IMR-90 (cell line): ENCODE measurements at regions not wholly inside any gene's neighbourhood (a gene's known extent, or its start where the extent isn't known, plus 50 kb on each side); places are given as distances from the start of the nearest gene placed in this dataset.

ENCODE experiments used
- ATAC-seq: fragments of 200-7000 bp; cut with Tn5 transposase; 2 replicates; pipeline ENCODE4 v1.9.1; 2020; ENCODE audit warnings: low read depth, mild to moderate bottlenecking, moderate library complexity
- BruUV-seq: library from RNA; stranded (reverse); fragments of 400-500 nt; replicated peaks from 2 replicates; lab custom pipeline; 2021; lab: Mats Ljungman, UMichigan
- CTCF ChIA-PET: fragments of 300-600 bp; formaldehyde crosslinking; extraction: SDS; loops from one replicate; lab custom pipeline; 2021; ENCODE audit warnings: antibody characterized with exemption; lab: Yijun Ruan, JAX
- POLR2A ChIA-PET: fragments of 300-600 bp; sonication (Branson Sonifier 250); formaldehyde crosslinking; loops from one replicate; lab custom pipeline; 2022; ENCODE audit warnings: antibody characterized with exemption; ENCODE audit not compliant: unreplicated experiment; lab: Charles Lee
- DNase-seq: peaks from one replicate; pipeline ENCODE4 v3.0.0; 2013
- H2AFZ ChIP-seq: replicated peaks from 2 replicates; pipeline ENCODE3; 2013; ENCODE audit warnings: low read length, mild to moderate bottlenecking; ENCODE audit not compliant: poor library complexity
- H2AK5ac ChIP-seq: 2 replicates; pipeline ENCODE4 v1.6.1; 2013; ENCODE audit warnings: low read depth, low read length, inconsistent platforms
- H2AK9ac ChIP-seq: replicated peaks from 2 replicates; pipeline ENCODE3; 2013; ENCODE audit warnings: mild to moderate bottlenecking, low read depth, low read length, moderate library complexity; ENCODE audit not compliant: poor library complexity
- H2BK120ac ChIP-seq: 2 replicates; pipeline ENCODE4 v1.6.1; 2013; ENCODE audit warnings: low read depth, low read length, inconsistent platforms
- H2BK15ac ChIP-seq: 3 replicates; pipeline ENCODE4 v1.6.1; 2013; ENCODE audit warnings: low read depth, low read length, inconsistent platforms
- H2BK20ac ChIP-seq: 2 replicates; pipeline ENCODE4 v1.6.1; 2013; ENCODE audit warnings: low read depth, mild to moderate bottlenecking, inconsistent platforms, low read length, moderate library complexity
- H2BK5ac ChIP-seq: 2 replicates; pipeline ENCODE4 v1.6.1; 2013; ENCODE audit warnings: mild to moderate bottlenecking, low read depth, low read length, inconsistent platforms; ENCODE audit not compliant: poor library complexity, severe bottlenecking
- H3K14ac ChIP-seq: replicated peaks from 2 replicates; pipeline ENCODE4 v1.6.1; 2013; ENCODE audit warnings: low read depth, low read length, inconsistent platforms
- H3K18ac ChIP-seq: 2 replicates; pipeline ENCODE4 v1.6.1; 2013; ENCODE audit warnings: low read depth, low read length, control low read depth
- H3K23ac ChIP-seq: 2 replicates; pipeline ENCODE4 v1.6.1; 2013; ENCODE audit warnings: low read depth, low read length, inconsistent platforms
- H3K27ac ChIP-seq: 2 replicates; pipeline ENCODE4 v1.5.1; 2013; ENCODE audit warnings: mild to moderate bottlenecking, control low read depth, low read length; ENCODE audit not compliant: insufficient read depth
- H3K27me3 ChIP-seq: 2 replicates; pipeline ENCODE4 v1.6.1; 2013; ENCODE audit warnings: low read length; ENCODE audit not compliant: control insufficient read depth, insufficient read depth
- H3K36me3 ChIP-seq: 2 replicates; pipeline ENCODE4 v1.6.1; 2013; ENCODE audit warnings: low read length, mixed read lengths; ENCODE audit not compliant: control insufficient read depth, insufficient read depth
- H3K4ac ChIP-seq: 2 replicates; pipeline ENCODE4 v1.6.1; 2013; ENCODE audit warnings: low read depth, low read length, inconsistent platforms
- H3K4me1 ChIP-seq: 2 replicates; pipeline ENCODE4 v1.6.1; 2013; ENCODE audit warnings: low read length, mixed read lengths; ENCODE audit not compliant: control insufficient read depth, insufficient read depth
- H3K4me2 ChIP-seq: 2 replicates; pipeline ENCODE4 v1.6.1; 2013; ENCODE audit warnings: low read depth, mild to moderate bottlenecking, control low read depth, low read length, moderate library complexity
- H3K4me3 ChIP-seq: 2 replicates; pipeline ENCODE4 v1.5.1; 2013; ENCODE audit warnings: low read depth, mild to moderate bottlenecking, control low read depth, low read length, moderate library complexity; ENCODE audit not compliant: insufficient read depth
- H3K56ac ChIP-seq: 2 replicates; pipeline ENCODE4 v1.6.1; 2013; ENCODE audit warnings: low read length, inconsistent platforms; ENCODE audit not compliant: insufficient read depth; ENCODE audit errors: extremely low read depth
- H3K79me1 ChIP-seq, 2 experiments: 2 replicates each; pipeline ENCODE4 v1.6.1; 2013; ENCODE audit warnings: low read length in 2 of 2, inconsistent platforms in 1 of 2, low read depth in 1 of 2
- H3K9ac ChIP-seq: 2 replicates; pipeline ENCODE4 v1.6.1; 2013; ENCODE audit warnings: low read depth, low read length, control low read depth
- H3K9me1 ChIP-seq: 2 replicates; pipeline ENCODE4 v1.6.1; 2013; ENCODE audit warnings: low read length, inconsistent platforms; ENCODE audit not compliant: insufficient read depth
- H3K9me3 ChIP-seq: 2 replicates; pipeline ENCODE4 v1.6.1; 2013; ENCODE audit warnings: low read length; ENCODE audit not compliant: control insufficient read depth, insufficient read depth
- H4K20me1 ChIP-seq: 2 replicates; pipeline ENCODE4 v1.6.1; 2013; ENCODE audit warnings: low read length, inconsistent platforms; ENCODE audit not compliant: insufficient read depth
- H4K5ac ChIP-seq: 2 replicates; pipeline ENCODE4 v1.6.1; 2013; ENCODE audit warnings: mild to moderate bottlenecking, low read depth, low read length, control low read depth
- H4K8ac ChIP-seq, 2 experiments: 2 replicates each; pipeline ENCODE4 v1.6.1; 2013; ENCODE audit warnings: low read depth in 2 of 2, low read length in 2 of 2, control low read depth in 1 of 2, inconsistent platforms in 1 of 2
- H4K91ac ChIP-seq: 2 replicates; pipeline ENCODE4 v1.6.1; 2013; ENCODE audit warnings: low read depth, low read length, inconsistent platforms; ENCODE audit not compliant: insufficient read depth
- BHLHE40 ChIP-seq: fragments of 150-350 bp; IDR thresholded peaks from 2 replicates; pipeline ENCODE4 v1.6.1; 2016; ENCODE audit warnings: mild to moderate bottlenecking, low read depth, low read length
- CEBPB ChIP-seq: IDR thresholded peaks from 2 replicates; pipeline ENCODE4 v1.6.1; 2012; ENCODE audit warnings: low read depth, low read length, improper control_type of control experiment
- CHD1 ChIP-seq: IDR thresholded peaks from 2 replicates; pipeline ENCODE4 v1.6.1; 2012; ENCODE audit warnings: low read depth, low read length, improper control_type of control experiment
- CTCF ChIP-seq: conservative IDR thresholded peaks from 2 replicates; pipeline ENCODE4 v1.5.1; 2012; ENCODE audit warnings: mild to moderate bottlenecking, low read depth, low read length, improper control_type of control experiment
- ELK1 ChIP-seq: fragments of 150-350 bp; IDR thresholded peaks from 2 replicates; pipeline ENCODE4 v1.6.1; 2016; ENCODE audit warnings: low read depth, mild to moderate bottlenecking, low read length, moderate library complexity, borderline replicate concordance
- FOS ChIP-seq: fragments of 150-350 bp; IDR thresholded peaks from 2 replicates; pipeline ENCODE4 v1.6.1; 2016; ENCODE audit warnings: low read depth, low read length
- MAFK ChIP-seq: IDR thresholded peaks from 2 replicates; pipeline ENCODE4 v1.6.1; 2012; ENCODE audit warnings: low read depth, low read length, improper control_type of control experiment
- MAZ ChIP-seq: IDR thresholded peaks from 2 replicates; pipeline ENCODE4 v1.6.1; 2012; ENCODE audit warnings: low read depth, mild to moderate bottlenecking, low read length, improper control_type of control experiment, moderate library complexity, borderline replicate concordance
- MXI1 ChIP-seq: IDR thresholded peaks from 2 replicates; pipeline ENCODE4 v1.6.1; 2012; ENCODE audit warnings: low read depth, mild to moderate bottlenecking, low read length, moderate library complexity, borderline replicate concordance
- NFE2L2 ChIP-seq: fragments of 150-350 bp; IDR thresholded peaks from 2 replicates; pipeline ENCODE4 v1.6.1; 2016; ENCODE audit warnings: low read depth, mild to moderate bottlenecking, low read length
- POLR2A ChIP-seq: IDR thresholded peaks from 2 replicates; pipeline ENCODE4 v1.6.1; 2012; ENCODE audit warnings: mild to moderate bottlenecking, low read depth, low read length
- RAD21 ChIP-seq: IDR thresholded peaks from 2 replicates; pipeline ENCODE4 v1.6.1; 2012; ENCODE audit warnings: low read length, improper control_type of control experiment
- RCOR1 ChIP-seq: IDR thresholded peaks from 2 replicates; pipeline ENCODE4 v1.6.1; 2012; ENCODE audit warnings: mild to moderate bottlenecking, low read length, improper control_type of control experiment; ENCODE audit not compliant: insufficient replicate concordance
- RFX5 ChIP-seq: IDR thresholded peaks from 2 replicates; pipeline ENCODE4 v1.8.0; 2012; ENCODE audit warnings: low read depth, mild to moderate bottlenecking, low read length, moderate library complexity
- SMC3 ChIP-seq: fragments of 150-350 bp; IDR thresholded peaks from 2 replicates; pipeline ENCODE4 v1.6.1; 2016; ENCODE audit warnings: low read depth, mild to moderate bottlenecking, antibody characterized with exemption, low read length, moderate library complexity
- USF2 ChIP-seq: fragments of 150-350 bp; IDR thresholded peaks from 2 replicates; pipeline ENCODE4 v1.6.1; 2017; ENCODE audit warnings: mild to moderate bottlenecking, antibody characterized with exemption, low read length, low read depth
- WGBS, 2 experiments: methylation state at CpG; one replicate each; pipeline versions ENCODE4 v1.1.5 to v1.1.7; 2013; ENCODE audit warnings: missing lambda C conversion rate in 2 of 2; ENCODE audit not compliant: insufficient read length in 1 of 2; ENCODE audit errors: extremely low coverage in 2 of 2; 5-methylcytosine and 5-hydroxymethylcytosine counted together
- dilution Hi-C: fragments of 300-500 bp; cut with HindIII; formaldehyde crosslinking; loops from one replicate; pipeline ENCODE4 v1.14.3; 2018; ENCODE audit warnings: low sequenced_read_pairs; ENCODE audit not compliant: unreplicated experiment
- in situ Hi-C: fragments of 300-500 bp; cut with MboI; formaldehyde crosslinking; loops from 3 replicates; pipeline ENCODE4 v1.14.3; 2019; ENCODE audit warnings: low sequenced_read_pairs, inconsistent platforms, mixed read lengths
- intact Hi-C: fragments of 100-400 bp; cut with micrococcal nuclease; formaldehyde crosslinking; loops from 2 replicates; pipeline ENCODE4 v1.10.0; 2022

GRCh38 chr4:86502081-86502480 is 92.0 kb upstream of the PTPN13 start:
- no peaks in the 10 kb centered on the region for H3K9me3 ChIP-seq
- H4K5ac ChIP-seq: no peak overlapping the region
- no peaks in the 10 kb centered on the region for H3K27me3 ChIP-seq
- no peak overlapping the region for H3K4me3 ChIP-seq
- no CpG with 5 or more reads among the region's 2 CpGs for WGBS, 2 experiments
- no TSS peak for BruUV-seq
- in situ Hi-C loops: loop anchor here (25.0 kb wide), 1 partner anchor 735 kb away; no protein-coding TSS in a partner anchor
- no peak overlapping the region for H3K23ac ChIP-seq
- ChIA-PET CTCF (interaction anchor here (0.5 to 1.3 kb wide), 3 partner anchors 59 to 395 kb away, joined by 3 to 5 read pairs (median 3); no protein-coding TSS in a partner anchor), POLR2A (no interaction called here)
- H3K4ac ChIP-seq: no peak overlapping the region
- no peak overlapping the region for H3K18ac ChIP-seq
- dilution Hi-C loops: no loop called here
- H3K36me3 ChIP-seq: no peaks in the 10 kb centered on the region
- H3K14ac ChIP-seq: no peak overlapping the region
- H3K9me1 ChIP-seq: peaks cover 6% of the 10 kb centered on the region; the same call in 1 of the 2 replicates
- TF ChIP-seq MAZ: no peak
- TF ChIP-seq SMC3: no peak
- TF ChIP-seq CHD1: no peak
- no peak for TF ChIP-seq USF2
- no peak for TF ChIP-seq ELK1
- no peak for TF ChIP-seq POLR2A
- TF ChIP-seq MAFK: no peak
- TF ChIP-seq RCOR1: no peak
- TF ChIP-seq FOS: no peak
- no peak for TF ChIP-seq CEBPB
- no peak for TF ChIP-seq RFX5
- TF ChIP-seq BHLHE40: no peak
- no peak for TF ChIP-seq CTCF
- no peak for TF ChIP-seq NFE2L2
- no peak for TF ChIP-seq MXI1
- TF ChIP-seq RAD21: no peak
- no peak overlapping the region for H4K91ac ChIP-seq
- H3K27ac ChIP-seq: no peak overlapping the region
- H4K20me1 ChIP-seq: no peaks in the 10 kb centered on the region
- H2BK120ac ChIP-seq: no peak overlapping the region
- no peak overlapping the region for H3K9ac ChIP-seq
- DNase-seq: no peak
- no peak overlapping the region for H4K8ac ChIP-seq
- intact Hi-C loops: no loop called here
- no peaks in the 10 kb centered on the region for H3K79me1 ChIP-seq
- no peak overlapping the region for H2BK15ac ChIP-seq
- H3K4me2 ChIP-seq: no peak overlapping the region
- no peak overlapping the region for H2AK5ac ChIP-seq
- no peak for ATAC-seq
- peaks cover 7% of the 10 kb centered on the region for H3K4me1 ChIP-seq
- H2AFZ ChIP-seq: no peak overlapping the region
- H2BK20ac ChIP-seq: no peak overlapping the region
- H3K56ac ChIP-seq: no peak overlapping the region
- no peak overlapping the region for H2AK9ac ChIP-seq
- H2BK5ac ChIP-seq: no peak overlapping the region
